Gastroesophageal sphincter (tissue), 4 donors: ENCODE measurements at regions not wholly inside any gene's neighbourhood (a gene's known extent, or its start where the extent isn't known, plus 50 kb on each side); places are given as distances from the start of the nearest gene placed in this dataset.
"Not testable (repeated sequence)": the region's sequence is repeated elsewhere in the genome, so short reads cannot be mapped to it uniquely, and the experiment has no call there.

Experiments used
- ATAC-seq: fragments of 150-250 bp; one replicate; pipeline ENCODE4 v1.9.1; 2016; ENCODE audit warnings: mild to moderate bottlenecking, moderate library complexity
- H3K27ac ChIP-seq, 4 donors: fragments of 200-600 bp; sonication (generic) in 3 of 4; 1 replicate in 3 of 4; 2 replicates in 1 of 4; pipeline ENCODE4 v1.5.1; 2016 to 2019
- H3K27me3 ChIP-seq: fragments of 200-600 bp; sonication (generic); one replicate; pipeline ENCODE4 v1.5.1; 2019
- H3K36me3 ChIP-seq, 2 donors: fragments of 200-600 bp; sonication (generic); one replicate each; pipeline ENCODE4 v1.5.1; 2019; ENCODE audit warnings: control low read depth in 1 of 2
- H3K4me1 ChIP-seq, 3 donors: fragments of 200-600 bp; sonication (generic); 1 replicate in 2 of 3; 2 replicates in 1 of 3; pipeline ENCODE4 v1.5.1; 2016 to 2019; ENCODE audit warnings: control low read depth in 2 of 3
- H3K4me3 ChIP-seq, 2 donors: fragments of 200-600 bp; sonication (generic); one replicate each; pipeline ENCODE4 v1.5.1; 2019; ENCODE audit warnings: mild to moderate bottlenecking in 1 of 2, moderate library complexity in 1 of 2
- H3K9me3 ChIP-seq, 3 donors: fragments of 200-600 bp; sonication (generic); one replicate each; pipeline ENCODE4 v1.5.1; 2017 to 2019; ENCODE audit warnings: control low read depth in 2 of 3
- CTCF ChIP-seq, 4 experiments: fragments of 200-600 bp in 2 of 4; fragments of 450-650 bp in 2 of 4; sonication (generic) in 1 of 4; IDR thresholded peaks; one replicate each; pipeline ENCODE4 v1.5.1; 2017 to 2019; ENCODE audit warnings: antibody characterized with exemption in 4 of 4, mild to moderate bottlenecking in 2 of 4, moderate library complexity in 2 of 4
- EP300 ChIP-seq: sonication (generic); formaldehyde crosslinking; IDR thresholded peaks from one replicate; pipeline ENCODE4 v1.6.1; 2017; ENCODE audit warnings: antibody characterized with exemption, mild to moderate bottlenecking
- POLR2A ChIP-seq, 2 donors: fragments of 450-650 bp; IDR thresholded peaks; one replicate each; pipeline ENCODE4 v1.6.1; 2017; ENCODE audit warnings: antibody characterized with exemption in 2 of 2, mild to moderate bottlenecking in 2 of 2, moderate library complexity in 1 of 2
- POLR2AphosphoS5 ChIP-seq: sonication (generic); formaldehyde crosslinking; IDR thresholded peaks from one replicate; pipeline ENCODE4 v1.6.1; 2017; ENCODE audit warnings: antibody characterized with exemption
- WGBS, 2 donors: methylation state at CpG; one replicate each; pipeline ENCODE4 v1.1.5; 2018; ENCODE audit warnings: low coverage in 1 of 2; 5-methylcytosine and 5-hydroxymethylcytosine counted together

- H3K4me3 ChIP-seq: no peak overlapping the region
- H3K36me3 ChIP-seq: no peaks in the 10 kb centered on the region
- H3K27ac ChIP-seq: no peak overlapping the region
- TF ChIP-seq EP300 (no peak), POLR2A (IDR thresholded peaks at IDR 0.05) (no peak), POLR2AphosphoS5 (no peak), CTCF (IDR thresholded peaks at IDR 0.05) (no peak)
- peaks cover 0 to 12% (median 0%) of the 10 kb centered on the region in 3 donors for H3K9me3 ChIP-seq
- no peak for ATAC-seq
- no peaks in the 10 kb centered on the region for H3K4me1 ChIP-seq
- WGBS, 2 donors: 33 to 96% methylated on average over 1 to 3 of the region's 3 CpGs
- peaks cover 11% of the 10 kb centered on the region for H3K27me3 ChIP-seq
Measured at GRCh38 chr6:18538315-18538714, 151.2 kb downstream of the RNF144B start.

- Histone ChIP-seq H3K27ac (no peak overlapping the region), H3K27me3 (peaks cover 5% of the 10 kb centered on the region), H3K4me1 (no peaks in the 10 kb centered on the region), H3K36me3 (no peaks in the 10 kb centered on the region), H3K4me3 (no peak overlapping the region), H3K9me3 (peaks cover 0 to 32% (median 0%) of the 10 kb centered on the region in 3 donors)
- TF ChIP-seq CTCF (IDR thresholded peaks at IDR 0.05): no peak
- TF ChIP-seq EP300: no peak
- TF ChIP-seq POLR2A (IDR thresholded peaks at IDR 0.05): no peak
- 82 to 83% methylated on average over 5 to 6 of the region's 6 CpGs for WGBS, 2 donors
- ATAC-seq: no peak
Measured at GRCh38 chr6:18543051-18543450, 155.9 kb downstream of the RNF144B start.

- H3K4me3 ChIP-seq, H3K36me3 ChIP-seq, H3K4me1 ChIP-seq, ATAC-seq, H3K27ac ChIP-seq, H3K27me3 ChIP-seq: not testable (repeated sequence)
- H3K9me3 ChIP-seq: peaks cover 0 to 25% (median 0%) of the 10 kb centered on the region in 3 donors
- 67 to 88% methylated on average over 1 of the region's 1 CpG for WGBS, 2 donors
Measured at GRCh38 chr6:18545142-18545541, 158.0 kb downstream of the RNF144B start.

- no peak for ATAC-seq
- H3K27me3 ChIP-seq: peaks cover 4% of the 10 kb centered on the region
- H3K36me3 ChIP-seq: no peaks in the 10 kb centered on the region
- no peaks in the 10 kb centered on the region for H3K4me1 ChIP-seq
- no peak overlapping the region for H3K4me3 ChIP-seq
- peaks cover 0 to 25% (median 0%) of the 10 kb centered on the region in 3 donors for H3K9me3 ChIP-seq
- no peak overlapping the region for H3K27ac ChIP-seq
- TF ChIP-seq CTCF (IDR thresholded peaks at IDR 0.05): no peak
- no peak for TF ChIP-seq POLR2AphosphoS5
- no peak for TF ChIP-seq EP300
- no peak for TF ChIP-seq POLR2A (IDR thresholded peaks at IDR 0.05)
Measured at GRCh38 chr6:18545726-18546125, 158.6 kb downstream of the RNF144B start.

GRCh38 chr6:18550119-18550518 is 163.0 kb downstream of the RNF144B start:
- H3K4me1 ChIP-seq: no peaks in the 10 kb centered on the region
- no peaks in the 10 kb centered on the region for H3K27me3 ChIP-seq
- WGBS, 2 donors: 86 to 89% methylated on average over 3 of the region's 3 CpGs
- no peaks in the 10 kb centered on the region for H3K36me3 ChIP-seq
- peaks cover 0 to 2% (median 0%) of the 10 kb centered on the region in 3 donors for H3K9me3 ChIP-seq
- ATAC-seq: no peak
- H3K27ac ChIP-seq: no peak overlapping the region
- TF ChIP-seq EP300 (no peak), POLR2AphosphoS5 (no peak), POLR2A (IDR thresholded peaks at IDR 0.05) (no peak), CTCF (IDR thresholded peaks at IDR 0.05) (no peak)
- H3K4me3 ChIP-seq: no peak overlapping the region

- H3K4me1 ChIP-seq: no peaks in the 10 kb centered on the region
- no peak overlapping the region for H3K27ac ChIP-seq
- 51 to 75% methylated on average over 2 of the region's 2 CpGs for WGBS, 2 donors
- no peak for ATAC-seq
- TF ChIP-seq EP300 (no peak), POLR2A (IDR thresholded peaks at IDR 0.05) (no peak), POLR2AphosphoS5 (no peak), CTCF (IDR thresholded peaks at IDR 0.05) (no peak)
- no peaks in the 10 kb centered on the region for H3K27me3 ChIP-seq
- no peaks in the 10 kb centered on the region for H3K9me3 ChIP-seq
- no peak overlapping the region for H3K4me3 ChIP-seq
- no peaks in the 10 kb centered on the region for H3K36me3 ChIP-seq
Measured at GRCh38 chr6:18551228-18551627, 164.1 kb downstream of the RNF144B start.
